NCI-H345 treated with DMSO at 0.1 percent for 48 hours (cell line): ENCODE measurements at regions not wholly inside any gene's neighbourhood (a gene's known extent, or its start where the extent isn't known, plus 50 kb on each side); places are given as distances from the start of the nearest gene placed in this dataset.

ENCODE experiments used
- DNase-seq: peaks from one replicate; lab custom pipeline; 2025; ENCODE audit not compliant: unreplicated experiment; lab: John Stamatoyannopoulos, UW

GRCh38 chr1:80278936-80279335 lies 1272.4 kb upstream of the ADGRL4 start:
- DNase-seq: no peak

GRCh38 chr1:80274256-80274655 lies 1267.7 kb upstream of the ADGRL4 start:
- DNase-seq: no peak

- DNase-seq: no peak
Measured at GRCh38 chr1:80272495-80272894, 1266.0 kb upstream of the ADGRL4 start.

- DNase-seq: no peak
Measured at GRCh38 chr1:80258659-80259058, 1252.1 kb upstream of the ADGRL4 start.

- no peak for DNase-seq
Measured at GRCh38 chr1:80251591-80251990, 1245.1 kb upstream of the ADGRL4 start.

- DNase-seq: no peak
Measured at GRCh38 chr1:80251171-80251570, 1244.6 kb upstream of the ADGRL4 start.

- no peak for DNase-seq
Measured at GRCh38 chr1:80250573-80251168, 1244.1 kb upstream of the ADGRL4 start.

- DNase-seq: no peak
Measured at GRCh38 chr1:80249699-80250098, 1243.2 kb upstream of the ADGRL4 start.

GRCh38 chr1:80248886-80249285 lies 1242.4 kb upstream of the ADGRL4 start:
- DNase-seq: no peak

GRCh38 chr1:80245813-80246212 lies 1239.3 kb upstream of the ADGRL4 start:
- DNase-seq: no peak

- DNase-seq: no peak
Measured at GRCh38 chr1:80244372-80244771, 1237.8 kb upstream of the ADGRL4 start.

- no peak for DNase-seq
Measured at GRCh38 chr1:80241566-80241965, 1235.0 kb upstream of the ADGRL4 start.

GRCh38 chr1:80225510-80225909 lies 1219.0 kb upstream of the ADGRL4 start:
- no peak for DNase-seq

GRCh38 chr1:80221319-80221718 lies 1214.8 kb upstream of the ADGRL4 start:
- DNase-seq: no peak

- peak; percentile 1 for DNase-seq
Measured at GRCh38 chr1:80218112-80218511, 1211.6 kb upstream of the ADGRL4 start.

- no peak for DNase-seq
Measured at GRCh38 chr1:80217377-80217986, 1211.0 kb upstream of the ADGRL4 start.

- no peak for DNase-seq
Measured at GRCh38 chr1:80214888-80215540, 1208.5 kb upstream of the ADGRL4 start.

GRCh38 chr1:80212948-80213347 lies 1206.4 kb upstream of the ADGRL4 start:
- DNase-seq: no peak

- DNase-seq: no peak
Measured at GRCh38 chr1:80211691-80212380, 1205.3 kb upstream of the ADGRL4 start.

- DNase-seq: no peak
Measured at GRCh38 chr1:80202118-80202517, 1195.6 kb upstream of the ADGRL4 start.

GRCh38 chr1:80194221-80194620 lies 1187.7 kb upstream of the ADGRL4 start:
- no peak for DNase-seq

- DNase-seq: no peak
Measured at GRCh38 chr1:80181418-80181817, 1174.9 kb upstream of the ADGRL4 start.
